ENCODE measurements at regions not wholly inside any gene's neighbourhood (a gene's known extent, or its start where the extent isn't known, plus 50 kb on each side); places are given as distances from the start of the nearest gene placed in this dataset.

GRCh38 chr7:67341153-67341768 lies 344.6 kb downstream of the TYW1 start:
- no peaks in the 10 kb centered on the region for H4K20me1 ChIP-seq (ENCODE audit: insufficient read depth, low read length, poor library complexity, severe bottlenecking)
- H3K4me3 ChIP-seq (ENCODE audit: low read length, poor library complexity, severe bottlenecking): no peak overlapping the region
- H3K4me2 ChIP-seq (ENCODE audit: low read depth, low read length, poor library complexity, severe bottlenecking): no peak overlapping the region
- H3K9me3 ChIP-seq (ENCODE audit: insufficient read depth, low read depth, low read length): no peaks in the 10 kb centered on the region
- H3K4me1 ChIP-seq (ENCODE audit: insufficient read depth, low read length, poor library complexity, severe bottlenecking): no peaks in the 10 kb centered on the region
- no peak for TF ChIP-seq EZH2phosphoT487 (IDR thresholded peaks at IDR 0.05; ENCODE audit: borderline replicate concordance)
- no peak for TF ChIP-seq CTCF (conservative IDR thresholded peaks at IDR 0.05; ENCODE audit: low read length)
- no peaks in the 10 kb centered on the region for H3K27me3 ChIP-seq (ENCODE audit: insufficient read depth, low read length, poor library complexity, severe bottlenecking)
- H3K79me2 ChIP-seq (ENCODE audit: insufficient read depth, low read length): no peaks in the 10 kb centered on the region
- no peaks in the 10 kb centered on the region for H3K9me2 ChIP-seq (replicated peaks; ENCODE audit: low read depth, low read length)
- H3K36me3 ChIP-seq (ENCODE audit: insufficient read depth, low read length): no peaks in the 10 kb centered on the region
- H3F3A ChIP-seq (ENCODE audit: low read depth): no peaks in the 10 kb centered on the region
- no peak overlapping the region for H3K9ac ChIP-seq (ENCODE audit: low read depth, low read length, poor library complexity, severe bottlenecking)
- H2AFZ ChIP-seq (ENCODE audit: low read length): no peak overlapping the region

- Histone ChIP-seq H3K9me3 (ENCODE audit: insufficient read depth, low read depth, low read length) (no peaks in the 10 kb centered on the region), H4K20me1 (ENCODE audit: insufficient read depth, low read length, poor library complexity, severe bottlenecking) (no peaks in the 10 kb centered on the region), H3K27me3 (ENCODE audit: insufficient read depth, low read length, poor library complexity, severe bottlenecking) (no peaks in the 10 kb centered on the region), H3K36me3 (ENCODE audit: insufficient read depth, low read length) (no peaks in the 10 kb centered on the region), H3K9ac (ENCODE audit: low read depth, low read length, poor library complexity, severe bottlenecking) (no peak overlapping the region), H3K4me3 (ENCODE audit: low read length, poor library complexity, severe bottlenecking) (no peak overlapping the region), H2AFZ (ENCODE audit: low read length) (no peak overlapping the region), H3F3A (ENCODE audit: low read depth) (no peaks in the 10 kb centered on the region), H3K9me2 (replicated peaks; ENCODE audit: low read depth, low read length) (no peaks in the 10 kb centered on the region), H3K4me2 (ENCODE audit: low read depth, low read length, poor library complexity, severe bottlenecking) (no peak overlapping the region), H3K79me2 (ENCODE audit: insufficient read depth, low read length) (no peaks in the 10 kb centered on the region), H3K4me1 (ENCODE audit: insufficient read depth, low read length, poor library complexity, severe bottlenecking) (no peaks in the 10 kb centered on the region)
- TF ChIP-seq CTCF (conservative IDR thresholded peaks at IDR 0.05; ENCODE audit: low read length): no peak
Measured at GRCh38 chr7:67343114-67343513, 346.5 kb downstream of the TYW1 start.

- Histone ChIP-seq H3F3A (ENCODE audit: low read depth) (no peaks in the 10 kb centered on the region), H3K4me2 (ENCODE audit: low read depth, low read length, poor library complexity, severe bottlenecking) (no peak overlapping the region), H3K36me3 (ENCODE audit: insufficient read depth, low read length) (no peaks in the 10 kb centered on the region), H3K9me2 (replicated peaks; ENCODE audit: low read depth, low read length) (no peaks in the 10 kb centered on the region), H3K27me3 (ENCODE audit: insufficient read depth, low read length, poor library complexity, severe bottlenecking) (no peaks in the 10 kb centered on the region), H3K4me3 (ENCODE audit: low read length, poor library complexity, severe bottlenecking) (no peak overlapping the region), H3K79me2 (ENCODE audit: insufficient read depth, low read length) (no peaks in the 10 kb centered on the region), H3K9ac (ENCODE audit: low read depth, low read length, poor library complexity, severe bottlenecking) (no peak overlapping the region), H2AFZ (ENCODE audit: low read length) (no peak overlapping the region), H3K9me3 (ENCODE audit: insufficient read depth, low read depth, low read length) (no peaks in the 10 kb centered on the region), H4K20me1 (ENCODE audit: insufficient read depth, low read length, poor library complexity, severe bottlenecking) (no peaks in the 10 kb centered on the region), H3K4me1 (ENCODE audit: insufficient read depth, low read length, poor library complexity, severe bottlenecking) (no peaks in the 10 kb centered on the region)
- TF ChIP-seq EZH2phosphoT487 (IDR thresholded peaks at IDR 0.05; ENCODE audit: borderline replicate concordance): no peak
- TF ChIP-seq CTCF (conservative IDR thresholded peaks at IDR 0.05; ENCODE audit: low read length): no peak
Measured at GRCh38 chr7:67343572-67343971, 346.9 kb downstream of the TYW1 start.
